ENCODE measurements at regions not wholly inside any gene's neighbourhood (a gene's known extent, or its start where the extent isn't known, plus 50 kb on each side); places are given as distances from the start of the nearest gene placed in this dataset.

DNA sequence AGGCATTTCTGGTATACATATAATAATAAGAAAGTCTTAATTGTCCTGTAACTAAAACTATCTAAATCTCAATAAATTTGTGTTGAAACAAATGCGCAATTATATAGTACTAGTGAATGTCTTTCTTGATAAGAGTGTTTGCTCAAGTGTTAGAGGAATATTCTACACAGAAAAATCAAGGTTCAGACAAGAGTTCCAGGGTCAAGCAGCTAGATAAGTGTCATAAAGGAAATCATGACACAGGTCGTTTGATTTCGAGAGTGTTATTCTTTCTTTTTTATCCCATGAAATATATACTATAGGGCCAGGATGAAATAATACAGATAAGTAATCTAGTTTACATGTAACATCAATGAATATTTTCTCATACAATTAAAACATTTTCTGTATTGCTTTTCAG, 366.1 kb downstream of the UTRN start:
- TF ChIP-seq, protein P1, sequence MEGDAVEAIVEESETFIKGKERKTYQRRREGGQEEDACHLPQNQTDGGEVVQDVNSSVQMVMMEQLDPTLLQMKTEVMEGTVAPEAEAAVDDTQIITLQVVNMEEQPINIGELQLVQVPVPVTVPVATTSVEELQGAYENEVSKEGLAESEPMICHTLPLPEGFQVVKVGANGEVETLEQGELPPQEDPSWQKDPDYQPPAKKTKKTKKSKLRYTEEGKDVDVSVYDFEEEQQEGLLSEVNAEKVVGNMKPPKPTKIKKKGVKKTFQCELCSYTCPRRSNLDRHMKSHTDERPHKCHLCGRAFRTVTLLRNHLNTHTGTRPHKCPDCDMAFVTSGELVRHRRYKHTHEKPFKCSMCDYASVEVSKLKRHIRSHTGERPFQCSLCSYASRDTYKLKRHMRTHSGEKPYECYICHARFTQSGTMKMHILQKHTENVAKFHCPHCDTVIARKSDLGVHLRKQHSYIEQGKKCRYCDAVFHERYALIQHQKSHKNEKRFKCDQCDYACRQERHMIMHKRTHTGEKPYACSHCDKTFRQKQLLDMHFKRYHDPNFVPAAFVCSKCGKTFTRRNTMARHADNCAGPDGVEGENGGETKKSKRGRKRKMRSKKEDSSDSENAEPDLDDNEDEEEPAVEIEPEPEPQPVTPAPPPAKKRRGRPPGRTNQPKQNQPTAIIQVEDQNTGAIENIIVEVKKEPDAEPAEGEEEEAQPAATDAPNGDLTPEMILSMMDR (conservative IDR thresholded peaks at IDR 0.05): no peak
- no peak for TF ChIP-seq ZFX (IDR thresholded peaks at IDR 0.05)

All from C4-2B (cell line).